DMS 273 (cell line): ENCODE measurements at regions not wholly inside any gene's neighbourhood (a gene's known extent, or its start where the extent isn't known, plus 50 kb on each side); places are given as distances from the start of the nearest gene placed in this dataset.
A peak's percentile ranks its signal among the peaks of the same experiment; 100 is the strongest.
"Not testable (repeated sequence)": the region's sequence is repeated elsewhere in the genome, so short reads cannot be mapped to it uniquely, and the experiment has no call there.

Source experiments
- DNase-seq: peaks from one replicate; lab custom pipeline; 2025; ENCODE audit not compliant: unreplicated experiment; lab: John Stamatoyannopoulos, UW

- DNase-seq: not testable (repeated sequence)
Observed at GRCh38 chr10:50688183-50688582, 51.6 kb upstream of the ASAH2B start.

GRCh38 chr10:50684365-50684764 lies 55.4 kb upstream of the ASAH2B start:
- DNase-seq: peak; percentile 8

- not testable (repeated sequence) for DNase-seq
Observed at GRCh38 chr10:50683198-50683751, 56.5 kb upstream of the ASAH2B start.

- DNase-seq: not testable (repeated sequence)
Observed at GRCh38 chr10:50680606-50681005, 56.9 kb upstream of the SGMS1 start.

- DNase-seq: no peak
Observed at GRCh38 chr10:50679149-50679548, 55.4 kb upstream of the SGMS1 start.

GRCh38 chr10:50675555-50675954 lies 51.8 kb upstream of the SGMS1 start:
- DNase-seq: not testable (repeated sequence)

GRCh38 chr10:50674469-50675254 lies 50.9 kb upstream of the SGMS1 start:
- no peak for DNase-seq
